Esophagus squamous epithelium (tissue), 4 donors: ENCODE measurements at regions not wholly inside any gene's neighbourhood (a gene's known extent, or its start where the extent isn't known, plus 50 kb on each side); places are given as distances from the start of the nearest gene placed in this dataset.

Experiments
- CTCF ChIP-seq, 6 experiments: fragments of 450-650 bp in 4 of 6; fragments of 200-600 bp in 2 of 6; sonication (generic) in 2 of 6; IDR thresholded peaks; one replicate each; pipeline ENCODE4 v1.5.1; 2016 to 2019; ENCODE audit warnings: antibody characterized with exemption in 6 of 6, mild to moderate bottlenecking in 4 of 6, moderate library complexity in 4 of 6
- POLR2A ChIP-seq, 4 donors: fragments of 450-650 bp; IDR thresholded peaks; one replicate each; pipeline ENCODE4 v1.6.1; 2017; ENCODE audit warnings: antibody characterized with exemption in 4 of 4, mild to moderate bottlenecking in 4 of 4, moderate library complexity in 3 of 4

DNA sequence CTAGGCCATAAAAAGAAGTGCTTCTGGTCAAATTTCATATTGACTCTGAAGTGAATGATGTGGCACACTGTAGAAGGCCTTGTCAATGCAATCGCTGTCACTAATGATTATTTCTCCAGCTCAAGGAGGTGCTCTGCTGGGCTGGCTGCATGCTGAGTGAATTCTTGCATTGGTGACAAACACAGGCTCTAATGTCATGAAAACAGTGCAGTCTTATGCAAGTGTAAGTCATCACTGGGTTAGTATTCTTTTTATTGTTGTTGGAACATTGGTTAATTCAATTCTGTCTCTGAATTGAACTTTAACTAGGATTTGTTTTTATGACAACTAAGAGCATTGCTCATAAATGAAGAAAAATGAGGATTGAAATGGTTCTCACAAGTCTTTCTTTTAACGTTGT is 57.3 kb upstream of the CD180 start:
- no peak for TF ChIP-seq CTCF (IDR thresholded peaks at IDR 0.05)
- TF ChIP-seq POLR2A (IDR thresholded peaks at IDR 0.05): no peak
